GM19372 (cell line): ENCODE measurements at regions not wholly inside any gene's neighbourhood (a gene's known extent, or its start where the extent isn't known, plus 50 kb on each side); places are given as distances from the start of the nearest gene placed in this dataset.
A peak's percentile ranks its signal among the peaks of the same experiment; 100 is the strongest.
"Not testable (repeated sequence)": the region's sequence is repeated elsewhere in the genome, so short reads cannot be mapped to it uniquely, and the experiment has no call there.

Experiments
- ATAC-seq: cut with Tn5 transposase; IDR thresholded peaks from one replicate; pipeline ENCODE4 v1.9.1; 2021; ENCODE audit warnings: mild to moderate bottlenecking, low read depth, moderate library complexity; ENCODE audit not compliant: unreplicated experiment

DNA sequence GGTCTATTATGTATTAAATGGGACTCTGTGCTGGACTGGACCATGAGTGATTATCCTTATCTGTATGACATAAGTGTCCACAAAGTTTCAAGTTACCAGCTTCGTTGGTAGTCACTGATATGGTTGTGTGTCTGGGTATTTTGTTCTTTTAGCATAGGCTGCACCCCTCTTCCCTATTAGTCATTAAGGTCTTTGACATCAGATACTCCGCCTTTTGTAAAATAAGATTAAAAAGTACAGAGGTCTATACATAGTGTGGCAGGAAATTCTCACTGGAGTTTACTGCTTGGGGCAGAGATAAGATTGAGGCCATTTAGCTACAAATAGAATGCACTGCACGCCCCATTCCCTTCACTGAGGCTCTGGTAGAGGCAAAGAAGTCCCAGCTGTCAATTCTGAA, 99.4 kb downstream of the TMEM215 start:
- ATAC-seq, result no peak

DNA sequence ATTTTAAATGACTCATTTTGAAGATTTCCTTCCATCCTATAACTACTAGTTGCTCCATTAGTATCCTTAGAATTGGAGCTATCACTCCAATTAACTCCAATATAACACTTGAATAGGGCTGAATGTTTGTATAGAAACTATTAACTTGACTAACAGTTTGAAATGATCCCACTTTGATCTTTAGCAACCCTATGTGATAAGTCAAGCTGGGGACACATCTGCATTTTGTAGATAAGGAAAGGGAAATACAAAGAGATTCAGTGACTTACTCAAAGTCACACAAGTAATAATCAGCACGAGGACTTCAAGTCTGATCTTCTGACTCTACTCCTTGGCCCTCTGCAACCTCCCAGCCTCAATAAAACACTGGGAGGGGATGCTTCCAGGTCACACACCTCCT, 101.1 kb downstream of the TMEM215 start:
- no peak for ATAC-seq

DNA sequence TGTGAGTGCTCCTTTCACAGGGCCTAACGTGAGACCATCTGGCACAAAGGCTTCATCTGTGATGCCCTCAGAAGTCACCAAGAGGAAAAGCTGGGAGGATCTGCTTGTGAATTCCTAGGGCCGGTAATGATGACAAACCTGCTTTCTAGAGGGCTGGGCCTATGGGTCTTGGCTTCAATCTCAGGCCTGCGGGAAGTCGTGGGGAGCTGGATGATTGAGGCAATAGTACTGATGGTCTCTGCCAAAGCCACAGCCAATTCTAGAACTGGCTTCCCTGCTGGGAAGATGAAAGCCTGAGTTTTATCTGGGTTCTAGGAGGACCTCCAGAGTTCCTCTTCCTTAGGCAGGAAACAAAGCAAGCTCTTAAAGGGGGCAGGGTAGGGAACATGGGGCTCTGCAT, 102.7 kb downstream of the TMEM215 start:
- no peak for ATAC-seq

DNA sequence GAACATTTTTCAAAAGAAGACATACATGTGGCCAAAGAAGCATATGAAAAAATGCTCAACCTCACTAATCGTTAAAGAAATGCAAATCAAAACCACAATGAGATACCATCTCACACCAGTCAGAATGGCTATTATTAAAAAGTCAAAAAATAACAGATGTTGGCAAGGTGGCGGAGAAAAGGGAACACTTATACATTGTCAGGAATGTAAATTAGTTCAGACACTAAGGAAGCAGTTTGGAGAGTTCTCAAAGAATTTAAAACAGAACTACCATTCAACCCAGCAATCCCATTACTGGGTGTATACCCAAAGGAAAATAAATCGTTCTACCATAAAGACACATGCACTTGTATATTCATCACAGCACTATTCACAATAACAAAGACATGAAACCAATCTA, 106.9 kb downstream of the APTX start:
- ATAC-seq, result not testable (repeated sequence)

DNA sequence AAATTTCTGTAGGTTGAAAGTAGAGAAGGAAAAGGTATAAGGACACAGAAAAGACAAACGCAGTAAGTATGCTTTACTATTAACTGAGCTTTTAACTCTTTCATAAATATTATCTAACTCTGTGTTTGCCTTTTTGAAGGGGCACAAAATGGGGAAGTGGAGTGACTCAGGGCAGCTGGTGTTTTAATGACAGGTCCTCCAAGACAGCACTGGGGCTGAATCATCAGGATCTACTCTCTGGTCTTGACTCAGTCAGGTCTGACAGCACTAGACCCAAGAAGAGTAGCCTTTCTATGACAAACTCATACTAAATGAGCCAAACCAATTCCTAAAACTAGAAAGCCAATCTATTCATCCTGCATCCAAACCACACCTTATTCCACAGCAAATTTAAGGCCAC, 102.2 kb downstream of the APTX start:
- ATAC-seq, result no peak

DNA sequence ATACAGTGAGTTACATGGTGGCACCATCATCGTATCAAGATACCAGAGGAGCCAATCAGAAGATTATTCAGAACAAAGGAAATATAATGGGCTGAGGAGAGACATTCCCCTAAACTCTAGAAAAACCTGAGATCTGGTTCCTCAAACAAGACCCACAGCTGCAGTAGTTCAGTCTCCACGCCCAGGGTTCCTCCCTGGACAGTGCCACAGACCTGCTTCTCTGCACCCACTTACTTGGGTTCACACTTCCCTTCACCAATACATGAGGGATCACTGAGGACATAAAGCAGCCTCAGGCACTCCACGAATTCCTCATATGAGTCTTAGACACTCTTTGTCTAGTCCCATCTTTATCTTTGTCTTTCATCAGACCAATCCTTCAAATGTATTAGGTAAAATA, 101.7 kb downstream of the APTX start:
- no peak for ATAC-seq

DNA sequence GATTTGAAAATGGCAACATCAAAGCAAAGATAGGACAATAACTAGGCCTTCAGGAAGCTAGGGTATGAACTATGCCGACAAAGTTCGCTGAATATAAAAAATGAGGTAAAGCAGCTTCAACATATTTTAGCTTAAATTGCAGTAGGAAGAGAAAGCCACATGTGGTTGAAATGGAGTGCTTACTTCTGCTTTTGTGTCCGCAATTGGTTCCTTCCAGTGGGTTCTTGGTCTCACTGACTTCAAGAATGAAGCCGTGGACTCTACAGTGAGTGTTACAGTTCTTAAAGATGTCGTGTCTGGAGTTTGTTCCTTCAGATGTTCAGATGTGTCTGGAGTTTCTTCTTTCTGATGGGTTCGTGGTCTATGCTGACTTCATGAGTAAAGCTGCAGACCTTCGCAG, 95.2 kb downstream of the APTX start:
- ATAC-seq, result peak; percentile 89

DNA sequence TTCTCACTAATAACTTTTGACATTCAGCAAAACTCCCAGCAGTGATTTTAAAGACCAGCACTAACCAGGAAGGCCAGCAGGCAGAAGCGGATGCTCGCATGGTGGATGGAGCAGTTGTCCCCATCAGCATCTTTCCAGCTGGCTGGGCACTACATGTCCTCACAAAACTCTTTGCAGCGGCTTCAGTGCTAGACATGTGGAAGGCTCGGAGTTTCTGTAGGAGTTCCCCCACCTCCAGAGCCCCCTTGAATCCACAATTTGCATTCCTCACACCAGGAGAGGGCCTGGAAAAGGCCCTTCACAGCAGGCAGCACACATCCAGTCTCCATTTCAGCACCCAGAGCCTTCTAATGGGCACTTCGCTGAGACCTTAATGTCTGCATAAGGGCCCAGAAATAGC, 85.6 kb downstream of the APTX start:
- no peak for ATAC-seq

DNA sequence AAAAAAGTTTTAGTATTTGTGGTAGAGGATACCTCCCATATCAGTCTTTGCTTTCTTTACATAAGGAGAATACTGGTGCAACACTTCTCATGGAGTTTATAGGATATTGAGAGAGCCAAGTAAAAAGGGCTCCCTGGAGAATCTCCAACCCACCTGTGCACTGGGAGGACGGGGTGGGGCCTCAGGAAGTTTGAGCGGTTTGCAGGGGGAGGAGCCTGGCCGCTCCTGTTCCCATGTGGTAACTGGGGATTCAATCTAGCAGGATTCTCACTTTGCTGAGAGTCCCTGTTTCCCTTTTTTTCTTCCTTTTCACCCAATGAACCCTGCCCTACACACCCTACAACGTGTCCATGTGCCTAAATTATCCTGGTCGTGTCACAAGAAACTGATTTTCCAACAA, 82.8 kb downstream of the APTX start:
- no peak for ATAC-seq
